ENCODE measurements at regions not wholly inside any gene's neighbourhood (a gene's known extent, or its start where the extent isn't known, plus 50 kb on each side); places are given as distances from the start of the nearest gene placed in this dataset.

DNA sequence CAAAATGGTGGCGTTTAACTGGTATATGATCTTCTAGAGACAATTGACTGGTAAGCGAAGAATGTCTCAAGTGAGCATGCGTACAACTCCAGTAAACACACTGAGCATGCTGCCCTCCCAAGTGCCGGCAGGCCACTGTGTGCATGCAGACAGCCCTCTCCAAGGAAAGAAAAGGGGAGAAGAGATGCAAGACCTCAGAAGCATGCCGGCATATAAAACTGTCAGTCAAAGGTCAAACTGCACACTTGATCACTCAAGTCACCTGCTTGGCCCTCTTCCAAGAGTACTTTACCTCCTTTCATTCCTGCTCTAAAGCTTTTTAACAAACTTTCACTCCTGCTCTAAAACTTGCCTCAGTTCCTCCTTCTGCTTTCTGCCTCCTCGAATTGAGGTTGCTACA is 910.2 kb downstream of the TAF11L14 start:
- Histone ChIP-seq H3K4me3 (no peak overlapping the region), H3K27me3 (no peaks in the 10 kb centered on the region), H3K27ac (no peak overlapping the region), H3K4me1 (replicated peaks in 1 of 2) (no peaks in the 10 kb centered on the region), H3K9me3 (replicated peaks in 1 of 3) (no peaks in the 10 kb centered on the region), H3K36me3 (replicated peaks in 1 of 2) (no peaks in the 10 kb centered on the region)
- intact Hi-C loops (cut with DNase I): no loop called here
- 77 to 85% (median 83%) methylated on average over 6 of the region's 6 CpGs for whole genome bisulfite sequencing, 4 donors
- no peak for DNase-seq
- no peak for TF ChIP-seq POLR2A (IDR thresholded peaks at IDR 0.05)

DNA sequence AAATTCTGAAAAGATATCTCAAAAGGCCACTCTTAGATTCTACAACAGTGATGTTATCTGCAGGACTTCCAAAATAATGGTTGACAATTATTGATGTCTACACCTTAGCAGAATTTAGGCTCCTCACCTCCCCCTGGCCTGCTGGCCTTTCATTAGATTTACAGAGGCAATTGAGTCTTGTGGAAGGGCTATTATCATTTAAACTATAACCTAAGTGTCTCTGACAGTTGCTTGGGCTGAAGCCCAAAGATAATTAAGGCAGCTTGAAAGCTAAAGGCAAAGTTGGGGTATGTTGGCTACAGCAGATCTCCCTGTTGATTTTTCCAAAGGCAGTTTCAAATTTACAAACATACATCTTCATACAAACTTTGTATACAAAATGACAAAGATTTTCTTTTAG is 912.3 kb downstream of the TAF11L14 start:
- Histone ChIP-seq H3K9me3 (replicated peaks in 1 of 3) (no peaks in the 10 kb centered on the region), H3K4me1 (replicated peaks in 1 of 2) (no peaks in the 10 kb centered on the region), H3K27me3 (no peaks in the 10 kb centered on the region), H3K36me3 (replicated peaks in 1 of 2) (no peaks in the 10 kb centered on the region), H3K4me3 (no peak overlapping the region), H3K27ac (no peak overlapping the region)
- no peak for TF ChIP-seq POLR2A (IDR thresholded peaks at IDR 0.05)
- TF ChIP-seq, protein P1, sequence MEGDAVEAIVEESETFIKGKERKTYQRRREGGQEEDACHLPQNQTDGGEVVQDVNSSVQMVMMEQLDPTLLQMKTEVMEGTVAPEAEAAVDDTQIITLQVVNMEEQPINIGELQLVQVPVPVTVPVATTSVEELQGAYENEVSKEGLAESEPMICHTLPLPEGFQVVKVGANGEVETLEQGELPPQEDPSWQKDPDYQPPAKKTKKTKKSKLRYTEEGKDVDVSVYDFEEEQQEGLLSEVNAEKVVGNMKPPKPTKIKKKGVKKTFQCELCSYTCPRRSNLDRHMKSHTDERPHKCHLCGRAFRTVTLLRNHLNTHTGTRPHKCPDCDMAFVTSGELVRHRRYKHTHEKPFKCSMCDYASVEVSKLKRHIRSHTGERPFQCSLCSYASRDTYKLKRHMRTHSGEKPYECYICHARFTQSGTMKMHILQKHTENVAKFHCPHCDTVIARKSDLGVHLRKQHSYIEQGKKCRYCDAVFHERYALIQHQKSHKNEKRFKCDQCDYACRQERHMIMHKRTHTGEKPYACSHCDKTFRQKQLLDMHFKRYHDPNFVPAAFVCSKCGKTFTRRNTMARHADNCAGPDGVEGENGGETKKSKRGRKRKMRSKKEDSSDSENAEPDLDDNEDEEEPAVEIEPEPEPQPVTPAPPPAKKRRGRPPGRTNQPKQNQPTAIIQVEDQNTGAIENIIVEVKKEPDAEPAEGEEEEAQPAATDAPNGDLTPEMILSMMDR (IDR thresholded peaks at IDR 0.05): no peak
- DNase-seq: no peak
- intact Hi-C loops (cut with DNase I): no loop called here

DNA sequence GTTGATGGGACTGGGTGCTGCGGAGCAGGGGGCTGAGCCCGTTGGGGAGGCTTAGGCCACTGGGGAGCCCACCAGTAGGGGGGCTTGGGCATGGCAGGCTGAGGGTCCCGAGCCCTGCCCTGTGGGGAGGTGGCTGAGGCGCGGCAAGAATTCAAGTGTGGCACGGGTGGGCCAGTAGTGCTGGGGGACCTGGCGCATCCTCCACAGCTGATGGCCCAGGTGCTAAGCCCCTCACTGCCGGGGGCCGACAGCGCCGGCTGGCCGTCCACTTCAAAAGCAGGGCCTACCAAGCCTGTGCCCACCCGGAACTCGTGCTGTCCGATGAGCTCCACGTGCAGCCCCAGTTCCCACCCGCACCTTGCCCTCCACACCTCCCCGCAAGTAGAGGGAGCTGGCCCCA is 917.5 kb downstream of the TAF11L14 start:
- H3K4me1 ChIP-seq (replicated peaks in 1 of 2): no peaks in the 10 kb centered on the region
- H3K9me3 ChIP-seq (replicated peaks in 1 of 3): no peaks in the 10 kb centered on the region
- TF ChIP-seq, protein P1 (IDR thresholded peaks at IDR 0.05): no peak
- TF ChIP-seq POLR2A (IDR thresholded peaks at IDR 0.05): no peak
- no peaks in the 10 kb centered on the region for H3K27me3 ChIP-seq
- 90 to 98% (median 95%) methylated on average over 2 to 18 of the region's 18 CpGs for WGBS, 4 donors
- no peak for DNase-seq
- intact Hi-C loops (cut with DNase I): no loop called here
- H3K36me3 ChIP-seq (replicated peaks in 1 of 2): no peaks in the 10 kb centered on the region
- H3K27ac ChIP-seq: no peak overlapping the region
- H3K4me3 ChIP-seq: no peak overlapping the region

DNA sequence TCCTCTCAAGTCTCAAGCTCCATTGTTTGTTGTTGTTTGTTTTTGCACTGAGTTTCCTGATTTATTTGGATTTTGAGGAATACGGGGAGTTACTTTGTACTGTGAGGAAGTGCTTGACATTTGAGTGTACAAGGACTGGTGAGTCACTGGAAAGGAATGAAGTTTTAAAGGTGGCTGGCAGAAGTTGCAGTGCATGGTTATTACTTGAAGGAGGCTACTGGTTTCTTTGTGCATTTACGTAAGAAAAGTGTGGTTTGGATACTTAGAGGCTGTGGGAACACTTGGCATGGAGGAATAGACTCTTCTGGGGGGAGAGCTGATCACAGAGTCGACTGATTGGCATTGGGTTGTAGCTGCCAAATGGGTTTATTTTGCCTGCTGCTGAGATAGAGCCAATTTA is 919.0 kb downstream of the TAF11L14 start:
- Histone ChIP-seq H3K4me1 (replicated peaks in 1 of 2) (no peaks in the 10 kb centered on the region), H3K27me3 (no peaks in the 10 kb centered on the region), H3K9me3 (replicated peaks in 1 of 3) (no peaks in the 10 kb centered on the region), H3K36me3 (replicated peaks in 1 of 2) (no peaks in the 10 kb centered on the region), H3K4me3 (no peak overlapping the region), H3K27ac (no peak overlapping the region)
- 25 to 44% (median 32%) methylated on average over 3 of the region's 3 CpGs for WGBS, 4 donors
- DNase-seq: peak in 3 of 7 donors; percentile 9 to 26 (median 17)
- intact Hi-C loops (cut with DNase I): no loop called here
- no peak for TF ChIP-seq POLR2A (IDR thresholded peaks at IDR 0.05)
- TF ChIP-seq, protein P1 (IDR thresholded peaks at IDR 0.05): no peak

DNA sequence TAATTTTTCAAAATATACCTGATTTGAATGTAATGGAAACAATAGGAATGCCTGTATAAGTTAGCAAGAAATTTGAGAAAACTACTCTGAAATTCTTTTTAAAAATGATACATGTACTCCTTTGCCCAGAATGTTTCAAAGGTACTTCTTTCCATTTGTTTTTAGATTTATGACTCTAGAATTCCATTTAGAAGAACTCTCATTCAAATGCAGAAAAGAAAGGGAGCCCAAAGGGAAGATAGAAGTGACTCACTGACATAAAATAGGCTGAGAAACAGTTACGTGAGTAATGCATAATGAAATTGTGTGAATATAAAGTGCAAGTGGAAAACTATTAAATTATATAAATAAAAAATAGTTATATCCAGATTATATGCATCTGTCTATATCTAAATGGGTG is 926.3 kb downstream of the TAF11L14 start:
- H3K9me3 ChIP-seq (replicated peaks in 1 of 3): peaks cover 0 to 10% (median 0%) of the 10 kb centered on the region in 3 donors
- no peak overlapping the region for H3K4me3 ChIP-seq
- H3K27me3 ChIP-seq: no peaks in the 10 kb centered on the region
- no peak overlapping the region for H3K27ac ChIP-seq
- intact Hi-C loops (cut with DNase I): no loop called here
- DNase-seq: no peak
- TF ChIP-seq, protein P1 (IDR thresholded peaks at IDR 0.05): no peak
- no peak for TF ChIP-seq POLR2A (IDR thresholded peaks at IDR 0.05)
- H3K36me3 ChIP-seq (replicated peaks in 1 of 2): no peaks in the 10 kb centered on the region
- WGBS, 4 donors: 67 to 77% (median 73%) methylated on average over 1 of the region's 1 CpG
- H3K4me1 ChIP-seq (replicated peaks in 1 of 2): no peaks in the 10 kb centered on the region

All from adrenal gland (tissue), 9 donors.